Activated CD8-positive, alpha-beta T cell treated with anti-CD3 and anti-CD28 coated beads for 36 hours (primary cell): ENCODE measurements at regions not wholly inside any gene's neighbourhood (a gene's known extent, or its start where the extent isn't known, plus 50 kb on each side); places are given as distances from the start of the nearest gene placed in this dataset.

Source experiments
- ATAC-seq: fragments of 200-7000 bp; cut with Tn5 transposase; one replicate; pipeline ENCODE4 v1.10.0; 2021; ENCODE audit warnings: mild to moderate bottlenecking, moderate library complexity
- CTCF ChIA-PET: fragments of 350-600 bp; sonication (Branson Sonifier 250); formaldehyde crosslinking; loops from one replicate; lab custom pipeline; 2021; ENCODE audit warnings: antibody characterized with exemption; lab: Charles Lee
- POLR2A ChIA-PET: fragments of 350-600 bp; sonication (Branson Sonifier 250); formaldehyde crosslinking; loops from one replicate; lab custom pipeline; 2021; ENCODE audit warnings: antibody characterized with exemption; lab: Charles Lee
- DNase-seq: peaks from one replicate; pipeline ENCODE4 v3.0.0-alpha.2; 2020
- H3K27ac Mint-ChIP-seq: one replicate; pipeline ENCODE4 v1.8.0; 2021; ENCODE audit warnings: mild to moderate bottlenecking, mixed read lengths
- H3K27me3 Mint-ChIP-seq: one replicate; pipeline ENCODE4 v1.8.0; 2021; ENCODE audit warnings: mixed read lengths
- H3K36me3 Mint-ChIP-seq: one replicate; pipeline ENCODE4 v1.8.0; 2021; ENCODE audit warnings: low read depth, mixed read lengths
- H3K4me1 Mint-ChIP-seq: one replicate; pipeline ENCODE4 v1.8.0; 2021; ENCODE audit warnings: low read depth, mixed read lengths
- H3K4me3 Mint-ChIP-seq: one replicate; pipeline ENCODE4 v1.8.0; 2021; ENCODE audit warnings: mild to moderate bottlenecking, moderate library complexity, mixed read lengths
- H3K9me3 Mint-ChIP-seq: one replicate; pipeline ENCODE4 v1.8.0; 2021; ENCODE audit warnings: mixed read lengths
- intact Hi-C: fragments of 100-400 bp; cut with micrococcal nuclease; formaldehyde crosslinking; loops from one replicate; pipeline ENCODE4 v1.10.0; 2022
- TF ChIP-seq, protein P1 (sequence below): fragments of 200-600 bp; IDR thresholded peaks from one replicate; pipeline ENCODE4 v1.8.0; 2022; ENCODE audit warnings: antibody characterized with exemption, mild to moderate bottlenecking

DNA sequence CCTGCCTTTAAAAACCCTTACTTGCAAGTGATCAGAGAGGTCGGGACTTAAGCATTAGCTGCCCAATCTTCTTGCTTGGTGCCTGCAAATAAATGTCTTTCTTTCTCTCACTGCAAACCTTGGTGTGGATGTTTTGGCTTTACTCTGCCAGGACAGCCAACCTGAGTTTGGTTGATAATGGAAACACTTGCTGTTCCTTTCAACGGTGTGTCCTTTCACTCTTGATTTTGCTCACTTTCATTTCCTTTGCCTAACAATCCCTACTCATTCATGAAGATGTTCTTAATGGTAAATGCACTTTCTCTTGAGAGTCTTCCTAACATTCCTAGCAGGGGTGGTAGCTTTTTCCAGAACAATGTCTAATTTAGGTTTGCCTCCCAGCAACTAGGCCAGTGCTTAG is 366.2 kb downstream of the HRH4 start:
- Mint-ChIP-seq H3K36me3 (no peaks in the 10 kb centered on the region), H3K4me1 (no peaks in the 10 kb centered on the region), H3K4me3 (no peak overlapping the region), H3K27ac (no peak overlapping the region), H3K27me3 (peaks cover 2% of the 10 kb centered on the region), H3K9me3 (no peaks in the 10 kb centered on the region)
- DNase-seq (no peak), ATAC-seq (no peak)
- ChIA-PET POLR2A (interaction anchor here (0.6 kb wide), 1 partner anchor 535 kb away, joined by 4 read pairs; no protein-coding TSS in a partner anchor), CTCF (no interaction called here)
- TF ChIP-seq, protein P1, sequence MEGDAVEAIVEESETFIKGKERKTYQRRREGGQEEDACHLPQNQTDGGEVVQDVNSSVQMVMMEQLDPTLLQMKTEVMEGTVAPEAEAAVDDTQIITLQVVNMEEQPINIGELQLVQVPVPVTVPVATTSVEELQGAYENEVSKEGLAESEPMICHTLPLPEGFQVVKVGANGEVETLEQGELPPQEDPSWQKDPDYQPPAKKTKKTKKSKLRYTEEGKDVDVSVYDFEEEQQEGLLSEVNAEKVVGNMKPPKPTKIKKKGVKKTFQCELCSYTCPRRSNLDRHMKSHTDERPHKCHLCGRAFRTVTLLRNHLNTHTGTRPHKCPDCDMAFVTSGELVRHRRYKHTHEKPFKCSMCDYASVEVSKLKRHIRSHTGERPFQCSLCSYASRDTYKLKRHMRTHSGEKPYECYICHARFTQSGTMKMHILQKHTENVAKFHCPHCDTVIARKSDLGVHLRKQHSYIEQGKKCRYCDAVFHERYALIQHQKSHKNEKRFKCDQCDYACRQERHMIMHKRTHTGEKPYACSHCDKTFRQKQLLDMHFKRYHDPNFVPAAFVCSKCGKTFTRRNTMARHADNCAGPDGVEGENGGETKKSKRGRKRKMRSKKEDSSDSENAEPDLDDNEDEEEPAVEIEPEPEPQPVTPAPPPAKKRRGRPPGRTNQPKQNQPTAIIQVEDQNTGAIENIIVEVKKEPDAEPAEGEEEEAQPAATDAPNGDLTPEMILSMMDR: no peak
- intact Hi-C loops: no loop called here

GRCh38 chr18:24827501-24827900 is 367.1 kb downstream of the HRH4 start:
- Mint-ChIP-seq H3K36me3 (no peaks in the 10 kb centered on the region), H3K4me3 (no peak overlapping the region), H3K4me1 (no peaks in the 10 kb centered on the region), H3K27ac (no peak overlapping the region), H3K27me3 (peaks cover 2% of the 10 kb centered on the region), H3K9me3 (no peaks in the 10 kb centered on the region)
- intact Hi-C loops: no loop called here
- CTCF ChIA-PET: no interaction called here
- TF ChIP-seq, protein P1: no peak
- no peak for DNase-seq
- ATAC-seq: no peak
- POLR2A ChIA-PET: interaction anchor here (0.9 kb wide), 1 partner anchor 18 kb away, joined by 3 read pairs; no protein-coding TSS in a partner anchor

GRCh38 chr18:24831081-24831480 is 370.6 kb downstream of the HRH4 start:
- CTCF ChIA-PET: no interaction called here
- Mint-ChIP-seq H3K9me3 (peaks cover 1% of the 10 kb centered on the region), H3K4me3 (no peak overlapping the region)

DNA sequence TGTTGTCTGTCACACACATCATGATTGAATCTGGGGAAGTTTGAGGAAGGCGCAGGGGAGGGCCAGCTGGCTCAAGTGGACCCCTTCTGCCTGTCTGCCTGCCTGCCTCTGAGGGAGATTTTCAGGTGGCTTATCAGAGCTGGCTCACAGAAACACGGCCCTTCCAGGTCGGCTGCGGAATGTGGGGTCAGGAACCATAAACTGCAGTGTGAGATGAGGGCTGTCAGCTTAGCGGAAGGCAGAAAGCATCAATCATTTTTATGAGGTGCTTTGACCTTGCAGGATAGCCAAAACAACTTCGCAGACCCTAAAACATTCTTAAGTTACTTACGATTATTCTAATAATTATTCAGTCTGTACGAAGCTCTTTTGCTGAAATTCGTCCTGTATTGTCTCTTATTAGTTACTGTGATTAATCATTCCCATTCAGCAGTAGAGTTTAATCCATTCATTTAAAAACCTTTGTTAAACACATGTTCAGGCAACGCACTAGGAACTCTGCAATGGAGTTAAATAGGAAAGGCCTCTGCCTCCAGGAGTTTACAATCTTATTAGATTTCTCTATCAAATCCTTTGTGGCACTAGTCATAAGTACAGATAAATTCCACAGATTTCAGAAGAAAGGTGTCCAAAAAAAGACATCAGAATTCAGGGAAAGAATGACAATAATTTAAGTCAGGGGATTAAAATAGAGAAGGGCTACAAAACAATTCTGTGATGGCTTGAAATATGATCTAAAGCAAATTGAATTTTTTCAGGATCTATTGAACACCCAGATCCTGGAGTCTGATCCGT is 371.6 kb downstream of the HRH4 start:
- CTCF ChIA-PET: no interaction called here
- ATAC-seq: no peak
- intact Hi-C loops: no loop called here
- TF ChIP-seq, protein P1: no peak
- peaks cover 1% of the 10 kb centered on the region for H3K27me3 Mint-ChIP-seq
- H3K36me3 Mint-ChIP-seq: no peaks in the 10 kb centered on the region
- no peaks in the 10 kb centered on the region for H3K4me1 Mint-ChIP-seq
- H3K4me3 Mint-ChIP-seq: no peak overlapping the region
- peaks cover 1% of the 10 kb centered on the region for H3K9me3 Mint-ChIP-seq
- no peak for DNase-seq
- no peak overlapping the region for H3K27ac Mint-ChIP-seq
- POLR2A ChIA-PET: no interaction called here

More at GRCh38 chr18:24831081-24831480, 370.6 kb downstream of the HRH4 start:
- intact Hi-C loops: no loop called here
- POLR2A ChIA-PET: no interaction called here
- DNase-seq (no peak), ATAC-seq (no peak)
- Mint-ChIP-seq H3K27ac (no peak overlapping the region), H3K27me3 (peaks cover 1% of the 10 kb centered on the region), H3K36me3 (no peaks in the 10 kb centered on the region), H3K4me1 (no peaks in the 10 kb centered on the region)
- TF ChIP-seq, protein P1: no peak

GRCh38 chr18:24835751-24836150 is 375.3 kb downstream of the HRH4 start:
- no peak for ATAC-seq
- peaks cover 1% of the 10 kb centered on the region for H3K9me3 Mint-ChIP-seq
- peaks cover 2% of the 10 kb centered on the region for H3K27me3 Mint-ChIP-seq
- H3K4me1 Mint-ChIP-seq: no peaks in the 10 kb centered on the region
- ChIA-PET POLR2A (no interaction called here), CTCF (no interaction called here)
- no peak overlapping the region for H3K27ac Mint-ChIP-seq
- no peak for DNase-seq
- no peak overlapping the region for H3K4me3 Mint-ChIP-seq
- TF ChIP-seq, protein P1: no peak
- intact Hi-C loops: no loop called here
- H3K36me3 Mint-ChIP-seq: no peaks in the 10 kb centered on the region
